HG03439 (cell line): ENCODE measurements at regions not wholly inside any gene's neighbourhood (a gene's known extent, or its start where the extent isn't known, plus 50 kb on each side); places are given as distances from the start of the nearest gene placed in this dataset.

Experiments used
- ATAC-seq: cut with Tn5 transposase; IDR thresholded peaks from one replicate; pipeline ENCODE4 v1.9.1; 2021; ENCODE audit warnings: mild to moderate bottlenecking, moderate library complexity; ENCODE audit not compliant: unreplicated experiment

- no peak for ATAC-seq
Measured at GRCh38 chr9:10674586-10674985, 61.8 kb upstream of the PTPRD start.

DNA sequence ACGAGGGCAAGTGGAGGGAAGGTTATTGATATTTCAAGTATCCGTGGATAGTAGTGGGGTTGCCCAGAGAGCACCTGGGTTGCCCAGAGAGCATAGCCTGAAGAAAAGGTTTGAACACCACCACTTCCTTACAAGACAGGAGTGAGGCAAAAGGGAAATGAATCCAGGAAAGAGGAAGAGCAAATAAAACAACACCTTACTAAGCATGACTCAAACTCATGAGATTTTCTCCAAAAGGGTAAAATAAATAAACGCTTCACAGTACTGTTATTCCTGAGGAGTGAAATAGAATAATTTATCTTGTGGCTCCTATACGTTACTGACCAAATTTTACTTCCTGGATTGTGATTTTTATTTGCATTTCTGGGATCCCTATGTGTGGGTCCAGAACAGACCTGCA is 65.2 kb upstream of the PTPRD start:
- ATAC-seq: no peak

- ATAC-seq: no peak
Measured at GRCh38 chr9:10678790-10679189, 66.0 kb upstream of the PTPRD start.

DNA sequence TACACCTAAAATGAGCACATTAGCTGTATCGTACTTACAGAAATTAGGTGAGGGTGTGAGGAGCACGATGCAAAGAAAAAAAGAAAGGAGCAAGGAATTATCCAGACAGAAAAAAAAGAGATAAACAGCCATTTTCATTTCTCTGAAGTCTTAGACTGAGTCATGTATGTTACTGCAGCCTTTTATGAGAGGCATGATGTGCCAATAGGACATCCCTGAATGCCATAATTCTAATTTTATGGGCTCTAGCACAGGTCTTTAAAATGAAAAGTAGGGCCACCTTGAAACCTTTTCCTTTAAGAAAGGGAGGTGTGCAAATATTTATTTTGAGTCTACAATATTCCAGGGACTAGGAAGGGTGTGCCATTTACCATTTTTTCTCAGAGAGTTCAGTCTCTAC is 74.1 kb upstream of the PTPRD start:
- no peak for ATAC-seq

- ATAC-seq: no peak
Measured at GRCh38 chr9:10690546-10690945, 77.7 kb upstream of the PTPRD start.

GRCh38 chr9:10697044-10697443 is 84.2 kb upstream of the PTPRD start:
- ATAC-seq: no peak

- no peak for ATAC-seq
Measured at GRCh38 chr9:10700291-10700690, 87.5 kb upstream of the PTPRD start.

GRCh38 chr9:10700915-10701314 is 88.1 kb upstream of the PTPRD start:
- ATAC-seq: no peak

- no peak for ATAC-seq
Measured at GRCh38 chr9:10701906-10702305, 89.1 kb upstream of the PTPRD start.

DNA sequence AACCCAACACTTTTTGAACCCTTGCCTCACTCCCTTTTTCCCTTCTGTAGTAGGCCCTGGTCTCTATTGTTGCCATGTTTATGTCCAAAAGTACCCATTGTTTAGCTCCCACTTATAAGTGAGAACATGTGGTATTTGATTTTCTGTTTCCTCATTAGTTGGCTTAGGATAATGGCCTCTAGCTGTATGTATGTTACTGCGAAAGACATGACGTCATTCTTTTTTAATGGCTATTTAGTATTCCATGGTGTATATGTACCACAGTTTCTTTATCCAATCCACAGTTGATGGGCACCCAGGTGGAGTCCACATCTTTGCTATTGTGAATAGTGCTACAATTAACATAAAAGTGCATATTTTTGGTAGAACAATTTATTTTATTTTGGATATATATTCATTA is 90.3 kb upstream of the PTPRD start:
- no peak for ATAC-seq

- no peak for ATAC-seq
Measured at GRCh38 chr9:10704720-10705119, 91.9 kb upstream of the PTPRD start.

GRCh38 chr9:10705383-10705782 is 92.6 kb upstream of the PTPRD start:
- ATAC-seq: no peak

GRCh38 chr9:10706788-10707187 is 94.0 kb upstream of the PTPRD start:
- ATAC-seq: no peak

- no peak for ATAC-seq
Measured at GRCh38 chr9:10721301-10721700, 108.5 kb upstream of the PTPRD start.

DNA sequence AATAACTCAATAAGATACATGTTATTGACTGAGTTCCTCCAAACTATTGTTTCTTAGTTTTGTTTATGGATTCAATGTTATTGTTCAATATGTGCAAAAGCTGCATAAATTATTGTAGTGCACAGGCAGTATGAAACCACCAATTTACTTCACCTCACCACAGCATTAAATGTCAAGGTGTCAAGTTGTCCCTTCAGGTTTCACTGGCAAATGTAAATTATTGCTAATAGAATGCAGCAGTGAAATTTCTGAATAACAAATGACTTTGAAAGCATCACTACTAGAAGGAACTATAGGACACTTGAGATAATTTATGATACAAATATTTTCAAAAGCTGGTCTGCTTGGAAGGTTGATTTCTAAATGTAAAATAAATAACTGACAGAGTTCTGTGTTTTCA is 116.4 kb upstream of the PTPRD start:
- ATAC-seq: no peak

- ATAC-seq: no peak
Measured at GRCh38 chr9:10744669-10745068, 131.9 kb upstream of the PTPRD start.

GRCh38 chr9:10753474-10753873 is 140.7 kb upstream of the PTPRD start:
- ATAC-seq: no peak

GRCh38 chr9:10764481-10764880 is 151.7 kb upstream of the PTPRD start:
- ATAC-seq: no peak

GRCh38 chr9:10773136-10773535 is 160.3 kb upstream of the PTPRD start:
- ATAC-seq: no peak

DNA sequence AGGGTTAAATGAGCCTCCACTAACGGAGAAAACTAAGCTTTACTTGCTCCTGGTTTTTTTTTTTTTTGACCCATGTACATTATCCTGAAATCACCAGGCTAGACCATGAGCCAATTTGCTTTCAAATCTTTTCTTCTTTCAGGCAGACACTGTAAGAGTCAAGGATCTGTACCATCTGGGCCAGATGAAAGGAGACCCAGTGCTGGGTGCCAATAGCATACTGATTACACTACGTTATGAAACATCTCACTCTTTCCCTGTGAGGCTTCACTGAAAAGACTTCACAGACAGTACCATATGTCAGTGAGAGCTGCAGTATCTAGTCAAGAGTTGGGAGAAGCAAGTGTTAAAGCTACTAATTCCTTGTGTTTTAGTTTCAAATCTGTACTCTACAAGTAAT is 161.2 kb upstream of the PTPRD start:
- ATAC-seq: no peak

DNA sequence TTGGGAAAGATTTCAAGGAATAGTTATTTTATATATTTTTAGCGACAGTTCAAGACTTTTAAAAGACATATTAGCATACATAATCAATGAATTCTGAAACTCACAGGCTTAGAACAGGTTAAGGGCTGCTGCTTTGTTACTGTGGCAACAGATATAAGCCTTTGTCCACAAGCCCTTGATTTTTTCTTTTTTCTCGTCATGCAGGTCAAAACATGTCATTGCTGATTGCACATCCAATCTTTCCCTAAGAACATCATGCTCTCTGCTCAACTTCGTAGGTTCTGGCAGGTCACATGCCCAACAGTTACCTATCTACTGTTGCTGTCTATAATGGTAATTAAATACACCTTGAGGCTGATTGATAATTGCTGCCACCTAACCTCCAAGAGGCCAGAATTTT is 172.5 kb upstream of the PTPRD start:
- no peak for ATAC-seq

DNA sequence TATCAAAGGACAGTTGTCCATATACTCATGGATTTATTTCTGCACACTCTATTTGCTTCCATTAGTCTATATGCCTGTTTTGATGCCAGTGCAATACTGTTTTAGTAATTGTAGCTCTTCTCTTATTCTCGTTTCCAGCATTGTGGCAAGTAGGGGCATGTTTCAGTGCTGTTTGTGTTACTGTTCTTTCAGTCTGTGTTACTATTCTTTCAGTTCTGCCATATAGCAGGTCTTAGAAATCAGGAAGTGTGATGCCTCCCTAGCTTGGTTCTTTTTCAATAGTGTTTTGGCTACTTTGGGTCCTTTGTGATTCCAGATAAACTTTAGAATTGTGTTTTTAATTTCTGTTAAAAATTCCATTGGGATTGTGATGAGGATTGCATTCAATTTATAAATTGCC is 180.5 kb upstream of the PTPRD start:
- no peak for ATAC-seq

DNA sequence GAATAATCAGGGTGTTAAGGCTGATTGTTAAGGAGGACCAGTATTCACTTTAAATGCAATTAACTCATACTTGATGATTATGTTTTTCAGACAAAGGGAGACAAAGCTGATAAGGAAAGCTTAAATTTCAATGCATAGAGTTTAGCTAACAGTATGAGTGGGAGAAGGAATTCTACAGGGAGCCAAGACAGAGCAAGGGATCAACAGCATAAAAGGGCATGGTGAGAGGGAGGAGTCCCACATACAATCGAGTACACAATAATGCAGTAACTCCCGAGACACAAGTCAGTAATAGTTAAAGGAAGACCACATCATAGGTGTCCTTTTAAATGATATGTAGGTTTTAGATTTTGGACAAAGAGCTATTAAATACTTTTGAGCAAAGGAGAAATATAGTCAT is 191.7 kb upstream of the PTPRD start:
- no peak for ATAC-seq

- ATAC-seq: no peak
Measured at GRCh38 chr9:10806868-10807267, 194.1 kb upstream of the PTPRD start.
